Mesendoderm (in vitro differentiated cells): ENCODE measurements at regions not wholly inside any gene's neighbourhood (a gene's known extent, or its start where the extent isn't known, plus 50 kb on each side); places are given as distances from the start of the nearest gene placed in this dataset.

Experiments used
- DNase-seq: peaks from one replicate; pipeline ENCODE4 v3.0.0; 2013
- H2AK5ac ChIP-seq: 2 replicates; pipeline ENCODE4 v1.6.1; 2013; ENCODE audit warnings: low read length, inconsistent platforms
- H2BK120ac ChIP-seq: 2 replicates; pipeline ENCODE4 v1.6.1; 2013; ENCODE audit warnings: low read depth, mild to moderate bottlenecking, low read length, moderate library complexity, mixed read lengths
- H2BK15ac ChIP-seq: replicated peaks from 2 replicates; pipeline ENCODE4 v1.6.1; 2013; ENCODE audit warnings: low read depth, mild to moderate bottlenecking, moderate library complexity
- H2BK5ac ChIP-seq: 2 replicates; pipeline ENCODE4 v1.6.1; 2013; ENCODE audit warnings: low read length, inconsistent platforms
- H3K18ac ChIP-seq: 2 replicates; pipeline ENCODE4 v1.6.1; 2013; ENCODE audit warnings: mild to moderate bottlenecking, low read length, mixed read lengths
- H3K23ac ChIP-seq: one replicate; pipeline ENCODE4 v1.6.1; 2013; ENCODE audit warnings: low read length
- H3K27ac ChIP-seq: 2 replicates; pipeline ENCODE4 v1.5.1; 2013; ENCODE audit warnings: low read depth, mild to moderate bottlenecking, inconsistent platforms, low read length, moderate library complexity
- H3K27me3 ChIP-seq: 2 replicates; pipeline ENCODE4 v1.6.1; 2013; ENCODE audit warnings: low read length, control low read depth, mild to moderate bottlenecking, inconsistent platforms; ENCODE audit not compliant: insufficient read depth, poor library complexity
- H3K36me3 ChIP-seq: 2 replicates; pipeline ENCODE4 v1.6.1; 2013; ENCODE audit warnings: low read length, inconsistent platforms; ENCODE audit not compliant: control insufficient read depth, insufficient read depth
- H3K4ac ChIP-seq: one replicate; pipeline ENCODE4 v1.6.1; 2013; ENCODE audit warnings: low read depth, mild to moderate bottlenecking, low read length, moderate library complexity
- H3K4me1 ChIP-seq: 2 replicates; pipeline ENCODE4 v1.6.1; 2013; ENCODE audit warnings: low read depth, low read length, inconsistent platforms; ENCODE audit not compliant: control insufficient read depth
- H3K4me2 ChIP-seq: 2 replicates; pipeline ENCODE4 v1.6.1; 2013; ENCODE audit warnings: low read length
- H3K4me3 ChIP-seq: 2 replicates; pipeline ENCODE4 v1.5.1; 2013; ENCODE audit warnings: mild to moderate bottlenecking, low read length
- H3K56ac ChIP-seq: one replicate; pipeline ENCODE4 v1.6.1; 2013; ENCODE audit warnings: low read length
- H3K79me1 ChIP-seq: 2 replicates; pipeline ENCODE4 v1.6.1; 2013; ENCODE audit warnings: low read length, inconsistent platforms
- H3K79me2 ChIP-seq: 2 replicates; pipeline ENCODE4 v1.6.1; 2013; ENCODE audit warnings: mild to moderate bottlenecking, low read length; ENCODE audit not compliant: control insufficient read depth, insufficient read depth
- H3K9ac ChIP-seq: 2 replicates; pipeline ENCODE4 v1.6.1; 2013; ENCODE audit warnings: low read length, inconsistent platforms
- H4K5ac ChIP-seq: one replicate; pipeline ENCODE4 v1.6.1; 2013; ENCODE audit warnings: low read length
- H4K8ac ChIP-seq: one replicate; pipeline ENCODE4 v1.6.1; 2013; ENCODE audit warnings: low read depth, mild to moderate bottlenecking, control low read depth, low read length, moderate library complexity
- WGBS: extraction: QIAGEN DNeasy Blood & Tissue Kit; methylation state at CpG from one replicate; pipeline ENCODE4 v1.1.7; 2013; ENCODE audit warnings: low lambda C conversion rate, missing lambda C conversion rate; ENCODE audit not compliant: insufficient coverage; ENCODE audit errors: extremely low coverage; 5-methylcytosine and 5-hydroxymethylcytosine counted together

- H3K27ac ChIP-seq = no peak overlapping the region
Observed at GRCh38 chr11:130776061-130776419, 140.2 kb downstream of the SNX19 start.

GRCh38 chr11:130778026-130778425 is 138.3 kb downstream of the SNX19 start:
- Histone ChIP-seq H2BK120ac (no peak overlapping the region), H3K79me1 (no peaks in the 10 kb centered on the region), H4K8ac (no peak overlapping the region), H3K36me3 (no peaks in the 10 kb centered on the region), H4K5ac (no peak overlapping the region), H2AK5ac (no peak overlapping the region), H3K79me2 (no peaks in the 10 kb centered on the region), H3K18ac (no peak overlapping the region), H3K9ac (no peak overlapping the region), H3K4ac (no peak overlapping the region), H3K27ac (no peak overlapping the region), H3K4me3 (no peak overlapping the region), H2BK15ac (no peak overlapping the region), H2BK5ac (no peak overlapping the region), H3K56ac (no peak overlapping the region), H3K23ac (no peak overlapping the region), H3K4me1 (peaks cover 7% of the 10 kb centered on the region), H3K4me2 (no peak overlapping the region), H3K27me3 (no peaks in the 10 kb centered on the region)
- DNase-seq = no peak
- no CpG with 5 or more reads among the region's 15 CpGs for WGBS

More at GRCh38 chr11:130776061-130776419, 140.2 kb downstream of the SNX19 start:
- H3K23ac ChIP-seq = no peak overlapping the region
- no peak for DNase-seq
- H2BK15ac ChIP-seq = no peak overlapping the region
- H4K8ac ChIP-seq = no peak overlapping the region
- no peak overlapping the region for H3K4me2 ChIP-seq
- H3K18ac ChIP-seq = no peak overlapping the region
- no peak overlapping the region for H2AK5ac ChIP-seq
- H3K9ac ChIP-seq = no peak overlapping the region
- no peak overlapping the region for H4K5ac ChIP-seq
- H3K4ac ChIP-seq = no peak overlapping the region
- H3K27me3 ChIP-seq = no peaks in the 10 kb centered on the region
- H3K4me1 ChIP-seq = peaks cover 4% of the 10 kb centered on the region
- no peaks in the 10 kb centered on the region for H3K36me3 ChIP-seq
- no peak overlapping the region for H2BK120ac ChIP-seq
- no peak overlapping the region for H3K4me3 ChIP-seq
- H3K79me1 ChIP-seq = no peaks in the 10 kb centered on the region
- no peak overlapping the region for H2BK5ac ChIP-seq
- H3K79me2 ChIP-seq = no peaks in the 10 kb centered on the region
- H3K56ac ChIP-seq = no peak overlapping the region

- no peaks in the 10 kb centered on the region for H3K36me3 ChIP-seq
- H2BK15ac ChIP-seq = no peak overlapping the region
- no peak overlapping the region for H4K5ac ChIP-seq
- no peak overlapping the region for H3K18ac ChIP-seq
- no peak overlapping the region for H3K4me3 ChIP-seq
- H4K8ac ChIP-seq = no peak overlapping the region
- H3K79me2 ChIP-seq = no peaks in the 10 kb centered on the region
- no peak overlapping the region for H3K9ac ChIP-seq
- no peak overlapping the region for H3K4me2 ChIP-seq
- no peak overlapping the region for H2AK5ac ChIP-seq
- H2BK5ac ChIP-seq = no peak overlapping the region
- H3K79me1 ChIP-seq = no peaks in the 10 kb centered on the region
- H3K27me3 ChIP-seq = no peaks in the 10 kb centered on the region
- H3K23ac ChIP-seq = no peak overlapping the region
- DNase-seq = no peak
- H2BK120ac ChIP-seq = no peak overlapping the region
- H3K56ac ChIP-seq = no peak overlapping the region
- H3K4ac ChIP-seq = no peak overlapping the region
- no peak overlapping the region for H3K27ac ChIP-seq
- H3K4me1 ChIP-seq = peaks cover 7% of the 10 kb centered on the region
Observed at GRCh38 chr11:130778705-130779104, 137.6 kb downstream of the SNX19 start.

- Histone ChIP-seq H2BK120ac (no peak overlapping the region), H3K56ac (no peak overlapping the region), H3K4me3 (no peak overlapping the region), H4K8ac (no peak overlapping the region), H3K4me1 (peaks cover 7% of the 10 kb centered on the region), H3K27ac (no peak overlapping the region), H3K18ac (no peak overlapping the region), H3K79me1 (no peaks in the 10 kb centered on the region), H3K23ac (no peak overlapping the region), H2AK5ac (no peak overlapping the region), H2BK15ac (no peak overlapping the region), H4K5ac (no peak overlapping the region), H3K36me3 (no peaks in the 10 kb centered on the region), H3K4me2 (no peak overlapping the region), H2BK5ac (no peak overlapping the region), H3K27me3 (no peaks in the 10 kb centered on the region), H3K4ac (no peak overlapping the region), H3K9ac (no peak overlapping the region), H3K79me2 (no peaks in the 10 kb centered on the region)
- no peak for DNase-seq
- no CpG with 5 or more reads among the region's 1 CpG for WGBS
Observed at GRCh38 chr11:130779267-130779666, 137.0 kb downstream of the SNX19 start.

GRCh38 chr11:130779943-130780342 is 136.3 kb downstream of the SNX19 start:
- Histone ChIP-seq H2BK120ac (no peak overlapping the region), H2BK15ac (no peak overlapping the region), H3K36me3 (no peaks in the 10 kb centered on the region), H3K27me3 (no peaks in the 10 kb centered on the region), H3K4me1 (peaks cover 7% of the 10 kb centered on the region), H3K79me2 (no peaks in the 10 kb centered on the region), H3K79me1 (no peaks in the 10 kb centered on the region), H3K4me2 (no peak overlapping the region), H3K56ac (no peak overlapping the region), H4K5ac (no peak overlapping the region), H4K8ac (no peak overlapping the region), H2BK5ac (no peak overlapping the region), H3K27ac (no peak overlapping the region), H3K4me3 (no peak overlapping the region), H2AK5ac (no peak overlapping the region), H3K18ac (no peak overlapping the region), H3K4ac (no peak overlapping the region), H3K23ac (no peak overlapping the region), H3K9ac (no peak overlapping the region)
- no peak for DNase-seq
- WGBS = no CpG with 5 or more reads among the region's 5 CpGs

DNA sequence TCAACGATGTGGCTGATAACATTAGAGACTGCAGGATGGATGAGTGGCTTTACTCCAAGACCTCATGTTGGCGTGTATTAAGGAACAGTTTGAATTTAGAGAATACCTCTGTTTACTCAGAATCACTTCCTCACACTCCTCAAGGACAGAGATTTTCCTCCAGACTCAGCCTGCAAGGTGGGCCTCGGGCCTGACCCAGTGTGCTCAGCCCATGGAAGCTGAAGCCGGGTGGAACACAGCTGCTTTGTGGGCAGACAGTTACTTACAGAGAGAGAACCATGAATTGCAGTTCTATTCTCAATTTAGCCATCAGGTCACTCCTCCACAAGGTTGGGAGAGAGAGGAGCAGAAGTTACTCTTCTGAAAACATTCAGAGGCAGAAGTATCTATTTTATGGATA is 135.8 kb downstream of the SNX19 start:
- no peaks in the 10 kb centered on the region for H3K27me3 ChIP-seq
- no peaks in the 10 kb centered on the region for H3K36me3 ChIP-seq
- H2BK15ac ChIP-seq = no peak overlapping the region
- H3K4me1 ChIP-seq = peaks cover 7% of the 10 kb centered on the region
- no peak overlapping the region for H3K18ac ChIP-seq
- no peak overlapping the region for H2BK120ac ChIP-seq
- H2BK5ac ChIP-seq = no peak overlapping the region
- H3K9ac ChIP-seq = no peak overlapping the region
- H4K5ac ChIP-seq = no peak overlapping the region
- DNase-seq = no peak
- H3K79me1 ChIP-seq = no peaks in the 10 kb centered on the region
- no peak overlapping the region for H3K27ac ChIP-seq
- H3K4me2 ChIP-seq = no peak overlapping the region
- no peak overlapping the region for H3K56ac ChIP-seq
- H2AK5ac ChIP-seq = no peak overlapping the region
- no peak overlapping the region for H3K23ac ChIP-seq
- H3K4ac ChIP-seq = no peak overlapping the region
- no peaks in the 10 kb centered on the region for H3K79me2 ChIP-seq
- no CpG with 5 or more reads among the region's 4 CpGs for WGBS
- H3K4me3 ChIP-seq = no peak overlapping the region
- no peak overlapping the region for H4K8ac ChIP-seq
